C4-2B (cell line): ENCODE measurements at regions not wholly inside any gene's neighbourhood (a gene's known extent, or its start where the extent isn't known, plus 50 kb on each side); places are given as distances from the start of the nearest gene placed in this dataset.
"Not testable (repeated sequence)": the region's sequence is repeated elsewhere in the genome, so short reads cannot be mapped to it uniquely, and the experiment has no call there.

Source experiments
- H3K27ac ChIP-seq: fragments of 450-650 bp; 2 replicates; pipeline ENCODE4 v1.5.1; 2017
- ZFX ChIP-seq: fragments of 450-650 bp; IDR thresholded peaks from 2 replicates; pipeline ENCODE4 v1.6.1; 2017
- TF ChIP-seq, protein P1 (sequence below): fragments of 450-650 bp; conservative IDR thresholded peaks from 2 replicates; pipeline ENCODE4 v1.5.1; 2017; ENCODE audit warnings: mild to moderate bottlenecking

DNA sequence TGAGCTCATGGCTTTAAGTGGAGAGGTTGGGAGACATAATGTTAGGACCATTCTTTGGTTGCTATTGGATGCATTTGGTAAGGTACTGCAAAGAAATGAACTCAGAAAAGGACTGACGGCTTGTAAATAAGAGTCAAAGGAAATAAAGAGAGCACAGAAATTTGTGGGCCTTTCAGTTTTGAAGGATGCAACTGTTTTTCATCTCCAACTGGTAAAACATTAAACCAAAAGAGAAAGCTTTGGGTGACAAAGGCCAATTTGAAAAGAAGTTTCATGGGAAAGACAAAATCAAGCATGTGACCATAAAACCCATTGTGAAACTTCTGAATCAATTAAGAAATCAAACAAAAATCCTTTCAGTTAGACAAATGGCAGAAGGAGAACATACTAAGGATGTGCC is 77.8 kb upstream of the SPOPL start:
- no peak for TF ChIP-seq ZFX
- TF ChIP-seq, protein P1, sequence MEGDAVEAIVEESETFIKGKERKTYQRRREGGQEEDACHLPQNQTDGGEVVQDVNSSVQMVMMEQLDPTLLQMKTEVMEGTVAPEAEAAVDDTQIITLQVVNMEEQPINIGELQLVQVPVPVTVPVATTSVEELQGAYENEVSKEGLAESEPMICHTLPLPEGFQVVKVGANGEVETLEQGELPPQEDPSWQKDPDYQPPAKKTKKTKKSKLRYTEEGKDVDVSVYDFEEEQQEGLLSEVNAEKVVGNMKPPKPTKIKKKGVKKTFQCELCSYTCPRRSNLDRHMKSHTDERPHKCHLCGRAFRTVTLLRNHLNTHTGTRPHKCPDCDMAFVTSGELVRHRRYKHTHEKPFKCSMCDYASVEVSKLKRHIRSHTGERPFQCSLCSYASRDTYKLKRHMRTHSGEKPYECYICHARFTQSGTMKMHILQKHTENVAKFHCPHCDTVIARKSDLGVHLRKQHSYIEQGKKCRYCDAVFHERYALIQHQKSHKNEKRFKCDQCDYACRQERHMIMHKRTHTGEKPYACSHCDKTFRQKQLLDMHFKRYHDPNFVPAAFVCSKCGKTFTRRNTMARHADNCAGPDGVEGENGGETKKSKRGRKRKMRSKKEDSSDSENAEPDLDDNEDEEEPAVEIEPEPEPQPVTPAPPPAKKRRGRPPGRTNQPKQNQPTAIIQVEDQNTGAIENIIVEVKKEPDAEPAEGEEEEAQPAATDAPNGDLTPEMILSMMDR = no peak
- no peak overlapping the region for H3K27ac ChIP-seq

DNA sequence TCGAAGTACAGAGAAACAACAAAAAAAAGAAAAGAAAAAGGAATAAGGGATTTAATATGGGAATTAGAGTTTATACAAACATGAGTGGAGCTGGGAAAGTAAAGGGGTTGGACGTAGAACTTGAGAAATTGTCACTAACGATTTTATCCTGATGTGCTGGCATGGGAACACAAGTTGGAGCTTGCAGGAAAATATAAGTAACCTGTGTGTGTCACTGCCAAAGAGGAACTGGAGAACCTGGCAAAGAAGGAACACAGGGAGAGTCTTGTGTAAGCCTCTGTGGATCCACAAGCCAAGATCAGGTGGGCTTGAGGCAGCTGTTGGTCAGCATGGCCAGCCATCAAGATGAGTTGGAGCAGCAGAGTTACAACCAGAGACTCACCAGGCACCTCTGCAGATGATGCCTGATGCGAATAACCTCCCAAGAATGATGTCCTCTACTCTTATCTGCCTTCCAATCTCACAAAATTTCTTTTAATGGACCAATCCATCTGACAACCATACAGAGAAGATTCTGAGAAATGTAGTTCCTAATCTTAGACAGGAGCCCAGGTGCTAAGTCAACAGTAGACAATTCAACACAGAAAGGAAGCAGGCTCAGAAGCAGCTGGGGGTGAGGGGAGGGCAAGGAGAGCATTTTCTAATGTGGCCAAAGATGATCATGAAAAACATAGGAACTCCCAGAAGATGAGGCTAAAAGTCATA is 77.0 kb upstream of the SPOPL start:
- H3K27ac ChIP-seq = no peak overlapping the region
- TF ChIP-seq, protein P1 = no peak
- no peak for TF ChIP-seq ZFX

DNA sequence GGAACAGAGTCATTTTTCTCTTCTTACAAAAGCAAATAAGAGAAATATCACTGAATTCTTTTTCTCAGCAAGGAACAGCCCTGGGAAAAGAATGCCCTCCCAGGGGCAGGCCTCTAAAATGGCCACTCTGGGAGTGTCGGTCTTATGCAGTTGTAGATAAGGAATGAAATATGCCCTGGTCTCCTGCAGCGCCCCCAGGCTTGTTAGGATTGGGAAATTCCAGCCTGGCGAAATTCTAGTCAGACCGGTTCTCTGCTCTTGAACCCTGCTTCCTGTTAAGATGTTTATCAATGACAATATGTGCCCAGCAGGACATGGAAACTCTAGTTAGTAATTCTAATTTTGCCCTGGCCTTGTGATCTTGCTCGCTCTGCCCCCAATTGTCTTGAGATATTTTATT is 75.5 kb upstream of the SPOPL start:
- not testable (repeated sequence) for H3K27ac ChIP-seq

DNA sequence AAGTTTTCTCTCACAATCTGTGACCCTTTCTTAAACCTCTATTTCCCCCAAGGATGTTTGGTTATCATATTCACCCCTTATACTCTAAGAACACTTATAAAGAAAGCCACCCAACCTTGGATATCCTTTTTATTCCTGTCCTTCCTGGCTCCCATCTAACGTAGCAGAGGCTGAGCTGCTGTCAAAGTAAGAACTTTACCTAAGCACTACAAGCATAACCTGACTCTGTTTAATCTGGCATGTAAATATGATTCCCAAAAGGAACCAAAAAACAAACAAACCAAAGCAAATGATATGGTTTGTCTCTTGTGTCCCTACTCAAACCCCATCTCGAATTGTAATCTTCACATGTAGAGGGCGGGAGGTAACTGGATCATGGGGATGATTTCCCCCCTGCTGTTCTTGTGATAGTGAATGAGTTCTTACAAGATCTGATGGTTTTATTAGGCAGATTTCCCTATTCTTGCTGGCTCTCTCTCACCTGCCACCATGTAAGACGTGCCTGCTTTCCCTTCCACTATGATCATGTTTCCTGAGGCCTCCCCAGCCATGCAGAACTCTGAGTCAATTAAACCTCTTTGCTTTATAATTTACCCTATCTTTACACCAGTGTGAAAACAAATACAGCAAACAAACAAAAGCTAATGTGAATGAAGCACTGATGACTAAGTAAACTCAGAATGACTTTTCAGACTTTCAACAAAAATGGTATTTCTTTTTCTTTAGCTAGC is 72.7 kb upstream of the SPOPL start:
- TF ChIP-seq, protein P1 = no peak
- H3K27ac ChIP-seq = no peak overlapping the region

DNA sequence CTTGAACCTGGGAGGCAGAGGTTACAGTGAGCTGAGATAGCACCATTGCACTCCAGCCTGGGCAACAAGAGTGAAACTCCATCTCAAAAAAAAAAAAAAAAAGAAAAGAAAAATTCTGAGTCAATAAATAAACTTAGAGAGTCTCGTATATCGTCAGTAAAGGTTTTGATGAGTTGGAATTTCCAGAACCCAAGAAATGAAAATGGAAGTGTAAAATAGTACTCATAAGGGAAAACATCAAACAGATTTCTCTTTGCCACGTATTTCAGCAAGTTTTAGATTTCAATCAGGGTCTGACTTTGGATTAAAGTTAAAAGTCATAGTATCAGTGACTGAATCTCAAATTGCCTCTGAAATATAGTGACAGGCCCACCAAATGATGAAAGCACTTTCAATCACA is 71.4 kb upstream of the SPOPL start:
- TF ChIP-seq, protein P1 = no peak
- no peak for TF ChIP-seq ZFX
- no peak overlapping the region for H3K27ac ChIP-seq

DNA sequence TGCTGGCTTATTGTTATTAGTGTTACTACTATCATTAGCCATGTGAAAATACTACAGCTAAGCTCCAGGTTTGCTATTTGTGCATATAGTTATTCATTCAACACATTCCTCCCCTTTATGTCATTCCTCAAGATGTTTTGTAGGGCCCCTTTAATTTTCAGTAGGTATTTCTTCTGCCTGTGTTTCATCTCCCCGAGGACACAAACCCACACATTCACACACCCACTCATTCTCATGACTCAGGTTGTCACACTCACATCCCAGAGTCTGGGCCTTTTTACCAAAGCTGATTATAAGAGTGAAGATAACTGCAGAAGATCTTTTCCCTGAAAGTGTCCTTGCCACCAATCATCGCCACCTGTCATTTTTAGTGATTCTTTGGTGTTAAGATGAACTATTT is 68.6 kb upstream of the SPOPL start:
- H3K27ac ChIP-seq = no peak overlapping the region
- TF ChIP-seq, protein P1 = no peak
- TF ChIP-seq ZFX = no peak

DNA sequence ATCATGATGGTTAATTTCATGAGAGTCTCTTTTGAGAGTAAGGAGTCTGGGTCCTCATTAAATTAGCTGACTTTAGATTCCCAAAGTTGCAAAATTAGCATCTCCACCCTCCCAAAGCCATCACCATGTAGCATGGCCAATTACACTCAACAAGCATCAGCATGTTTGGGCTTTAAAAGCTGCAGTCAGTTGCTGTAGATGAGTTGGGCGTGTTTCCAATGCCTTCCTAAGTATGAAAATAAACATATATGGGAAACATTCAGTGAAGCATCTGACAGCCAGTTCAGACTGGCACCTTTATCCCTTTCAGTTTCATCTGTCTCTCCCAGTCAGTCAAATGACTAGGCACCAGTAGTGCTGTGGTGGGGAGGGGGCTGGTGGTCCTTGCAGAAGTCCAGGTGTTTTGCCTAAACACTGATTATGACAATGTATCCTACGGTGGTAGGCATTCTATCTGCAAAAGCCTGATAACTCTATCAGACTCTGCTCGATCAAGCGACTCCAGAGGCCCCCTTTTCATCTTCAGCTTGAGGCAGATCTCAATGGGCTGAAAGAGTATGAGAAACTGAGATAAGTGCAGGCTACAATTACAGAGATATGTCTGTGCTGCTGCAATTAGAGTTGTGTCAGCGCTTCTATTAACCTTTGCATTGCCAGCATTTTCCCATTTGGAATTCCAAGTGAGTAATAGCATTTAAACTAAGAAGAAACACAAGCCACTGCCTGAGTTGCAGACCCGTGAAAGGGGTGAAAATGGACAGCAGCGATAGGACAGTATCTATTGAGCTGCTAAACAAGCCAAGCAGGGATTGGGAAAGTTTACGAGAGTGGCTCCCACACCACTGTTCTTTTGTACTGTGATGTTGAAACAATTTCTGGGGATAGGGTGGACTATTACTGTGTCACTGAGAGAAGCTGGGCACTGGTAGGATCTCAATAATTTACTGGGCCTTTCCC is 67.3 kb upstream of the SPOPL start:
- no peak for TF ChIP-seq ZFX
- TF ChIP-seq, protein P1 = no peak
- no peak overlapping the region for H3K27ac ChIP-seq
